ENCODE measurements at regions not wholly inside any gene's neighbourhood (a gene's known extent, or its start where the extent isn't known, plus 50 kb on each side); places are given as distances from the start of the nearest gene placed in this dataset.

- TF ChIP-seq YY1 (IDR thresholded peaks at IDR 0.05; ENCODE audit: insufficient read depth, insufficient read length) (no peak), ZNF274 (IDR thresholded peaks at IDR 0.05; ENCODE audit: low read depth, low read length) (no peak), SUZ12 (IDR thresholded peaks at IDR 0.05; ENCODE audit: extremely low read depth, insufficient read depth, insufficient read length) (no peak)
Measured at GRCh38 chr13:18959996-18960395, 221.6 kb downstream of the TUBA3C start.
